Progenitor cell of endocrine pancreas (in vitro differentiated cells): ENCODE measurements at regions not wholly inside any gene's neighbourhood (a gene's known extent, or its start where the extent isn't known, plus 50 kb on each side); places are given as distances from the start of the nearest gene placed in this dataset.

ENCODE experiments used
- DNase-seq: peaks from one replicate; pipeline ENCODE4 v3.0.0; 2021; ENCODE audit warnings: low spot score; ENCODE audit not compliant: unreplicated experiment
- H3K27ac Mint-ChIP-seq: 2 replicates; pipeline ENCODE4 v1.8.0; 2021; ENCODE audit warnings: mild to moderate bottlenecking, moderate library complexity, mixed read lengths
- H3K27me3 Mint-ChIP-seq: 2 replicates; pipeline ENCODE4 v1.8.0; 2021; ENCODE audit warnings: mixed read lengths
- H3K36me3 Mint-ChIP-seq: 2 replicates; pipeline ENCODE4 v1.8.0; 2022; ENCODE audit warnings: mixed read lengths; ENCODE audit not compliant: insufficient read depth
- H3K4me1 Mint-ChIP-seq: 2 replicates; pipeline ENCODE4 v1.8.0; 2021; ENCODE audit warnings: low read depth, mixed read lengths
- H3K4me3 Mint-ChIP-seq: 2 replicates; pipeline ENCODE4 v1.8.0; 2021; ENCODE audit warnings: low read depth, mild to moderate bottlenecking, moderate library complexity, mixed read lengths
- H3K9me3 Mint-ChIP-seq: 2 replicates; pipeline ENCODE4 v1.8.0; 2021; ENCODE audit warnings: low read depth, mixed read lengths
- TF ChIP-seq, protein P1 (sequence below): fragments of 200-600 bp; sonication (generic); IDR thresholded peaks from one replicate; pipeline ENCODE4 v1.5.0; 2021; ENCODE audit warnings: antibody characterized with exemption, mild to moderate bottlenecking; ENCODE audit not compliant: unreplicated experiment

DNA sequence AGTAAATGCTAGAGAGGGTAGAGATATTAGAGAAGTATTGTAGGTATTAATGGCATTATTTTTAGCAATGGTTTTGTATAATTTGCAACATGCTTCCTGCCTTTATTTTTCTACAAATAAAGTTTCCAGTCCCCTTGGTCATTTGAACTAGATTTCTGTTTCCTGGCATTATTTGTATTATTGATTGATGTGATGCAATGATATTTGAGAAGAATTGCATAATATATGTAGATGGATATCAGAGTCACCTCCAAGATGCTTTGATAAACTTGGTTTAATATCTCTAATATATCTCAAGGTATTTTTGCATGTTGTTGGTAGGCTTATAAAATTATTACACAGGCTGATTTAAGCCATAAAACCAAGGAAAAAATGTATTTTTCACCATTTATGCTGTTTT lies 1054.5 kb downstream of the SLITRK1 start:
- no peak for DNase-seq
- Mint-ChIP-seq H3K27ac (no peak overlapping the region), H3K27me3 (no peaks in the 10 kb centered on the region)

DNA sequence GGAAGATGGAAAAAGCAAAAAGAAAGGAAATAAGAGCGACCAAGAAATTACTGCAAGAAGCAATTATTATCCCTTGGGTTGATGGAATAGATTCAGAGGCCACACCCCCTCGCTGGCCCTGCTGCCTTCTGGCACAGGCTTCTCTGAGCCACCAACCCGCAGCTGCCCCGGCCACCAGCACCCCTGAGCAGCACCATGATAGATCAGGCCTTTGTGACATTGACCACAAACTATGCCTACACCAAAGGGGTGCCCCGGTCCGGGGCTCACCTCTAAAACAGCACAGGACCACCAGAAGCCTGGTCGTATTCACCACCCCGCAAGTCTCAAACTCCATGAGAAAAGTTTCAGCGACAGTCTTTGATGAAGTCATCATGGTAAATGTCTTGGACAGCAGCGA lies 1059.3 kb downstream of the SLITRK1 start:
- no peak overlapping the region for H3K27ac Mint-ChIP-seq
- no peak for DNase-seq
- H3K4me1 Mint-ChIP-seq: no peaks in the 10 kb centered on the region
- H3K27me3 Mint-ChIP-seq: no peaks in the 10 kb centered on the region
- no peak overlapping the region for H3K4me3 Mint-ChIP-seq
- H3K9me3 Mint-ChIP-seq: peaks cover 4% of the 10 kb centered on the region
- no peaks in the 10 kb centered on the region for H3K36me3 Mint-ChIP-seq
- TF ChIP-seq, protein P1, sequence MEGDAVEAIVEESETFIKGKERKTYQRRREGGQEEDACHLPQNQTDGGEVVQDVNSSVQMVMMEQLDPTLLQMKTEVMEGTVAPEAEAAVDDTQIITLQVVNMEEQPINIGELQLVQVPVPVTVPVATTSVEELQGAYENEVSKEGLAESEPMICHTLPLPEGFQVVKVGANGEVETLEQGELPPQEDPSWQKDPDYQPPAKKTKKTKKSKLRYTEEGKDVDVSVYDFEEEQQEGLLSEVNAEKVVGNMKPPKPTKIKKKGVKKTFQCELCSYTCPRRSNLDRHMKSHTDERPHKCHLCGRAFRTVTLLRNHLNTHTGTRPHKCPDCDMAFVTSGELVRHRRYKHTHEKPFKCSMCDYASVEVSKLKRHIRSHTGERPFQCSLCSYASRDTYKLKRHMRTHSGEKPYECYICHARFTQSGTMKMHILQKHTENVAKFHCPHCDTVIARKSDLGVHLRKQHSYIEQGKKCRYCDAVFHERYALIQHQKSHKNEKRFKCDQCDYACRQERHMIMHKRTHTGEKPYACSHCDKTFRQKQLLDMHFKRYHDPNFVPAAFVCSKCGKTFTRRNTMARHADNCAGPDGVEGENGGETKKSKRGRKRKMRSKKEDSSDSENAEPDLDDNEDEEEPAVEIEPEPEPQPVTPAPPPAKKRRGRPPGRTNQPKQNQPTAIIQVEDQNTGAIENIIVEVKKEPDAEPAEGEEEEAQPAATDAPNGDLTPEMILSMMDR: no peak

More for the DNA sequence above, 1054.5 kb downstream of the SLITRK1 start:
- Mint-ChIP-seq H3K9me3 (no peaks in the 10 kb centered on the region), H3K4me3 (no peak overlapping the region), H3K4me1 (peaks cover 3% of the 10 kb centered on the region), H3K36me3 (no peaks in the 10 kb centered on the region)
- TF ChIP-seq, protein P1: no peak

DNA sequence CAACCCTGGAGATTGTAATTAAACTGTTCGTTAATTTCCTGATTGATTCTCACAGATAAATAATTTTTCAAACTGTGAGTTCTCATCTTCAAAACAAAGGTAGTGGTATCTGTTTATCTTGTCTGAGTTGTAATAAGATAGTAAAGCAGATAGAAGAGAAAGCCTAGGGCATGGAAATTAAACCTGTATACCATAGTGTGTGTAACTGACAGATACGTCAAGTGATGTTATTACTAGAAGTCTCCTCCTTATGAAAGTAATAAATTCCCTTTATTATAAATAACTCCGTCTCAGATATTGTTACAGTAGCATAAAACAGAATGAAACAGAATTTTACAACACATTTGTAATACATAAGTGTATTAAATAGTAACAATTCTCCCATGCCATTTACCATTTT lies 1065.1 kb downstream of the SLITRK1 start:
- H3K4me1 Mint-ChIP-seq: no peaks in the 10 kb centered on the region
- H3K36me3 Mint-ChIP-seq: no peaks in the 10 kb centered on the region
- peaks cover 9% of the 10 kb centered on the region for H3K9me3 Mint-ChIP-seq
- DNase-seq: no peak
- no peak overlapping the region for H3K27ac Mint-ChIP-seq
- H3K27me3 Mint-ChIP-seq: no peaks in the 10 kb centered on the region
- TF ChIP-seq, protein P1: no peak
- H3K4me3 Mint-ChIP-seq: no peak overlapping the region

DNA sequence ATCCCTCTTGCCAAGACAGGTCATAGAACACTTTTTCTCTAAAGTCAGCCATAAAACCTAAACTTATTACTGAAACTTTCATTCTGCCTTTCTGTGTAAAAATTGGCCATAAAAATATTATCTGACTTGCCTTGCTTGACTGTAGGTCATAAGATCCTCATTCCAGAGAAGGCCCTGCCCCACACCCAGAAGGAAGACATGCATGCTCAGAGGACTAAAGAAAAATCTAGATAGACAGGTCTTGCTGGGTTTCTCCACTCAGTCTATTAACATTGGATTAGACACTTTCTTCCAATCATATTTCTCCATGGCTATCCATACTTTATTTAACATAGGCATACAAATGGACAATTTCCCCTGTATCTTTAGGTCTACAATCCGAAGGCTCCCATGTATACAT lies 1066.5 kb downstream of the SLITRK1 start:
- Mint-ChIP-seq H3K27me3 (no peaks in the 10 kb centered on the region), H3K9me3 (peaks cover 13% of the 10 kb centered on the region), H3K36me3 (no peaks in the 10 kb centered on the region), H3K27ac (no peak overlapping the region), H3K4me1 (no peaks in the 10 kb centered on the region), H3K4me3 (no peak overlapping the region)
- no peak for DNase-seq
- TF ChIP-seq, protein P1: no peak

DNA sequence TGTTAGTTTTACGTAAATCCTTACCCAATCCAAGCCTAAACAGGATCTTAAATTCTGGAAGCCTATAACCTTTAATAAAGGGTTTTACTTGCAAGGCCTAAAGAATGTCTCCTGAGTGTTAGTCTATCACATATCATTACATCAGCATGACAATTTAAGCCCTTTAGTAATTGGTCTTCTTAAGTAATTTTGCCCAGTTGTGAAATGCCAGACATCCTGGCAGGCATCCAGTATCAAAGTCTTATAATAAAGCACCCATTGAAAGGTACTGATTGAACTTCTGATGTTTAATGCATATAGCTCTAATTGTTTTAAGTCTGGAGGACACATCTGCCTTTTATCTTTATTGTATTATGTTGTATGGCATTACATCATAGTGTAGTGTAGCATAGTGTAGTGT lies 1078.9 kb downstream of the SLITRK1 start:
- no peak for DNase-seq
- Mint-ChIP-seq H3K4me3 (no peak overlapping the region), H3K4me1 (no peaks in the 10 kb centered on the region), H3K27ac (no peak overlapping the region), H3K36me3 (no peaks in the 10 kb centered on the region), H3K27me3 (no peaks in the 10 kb centered on the region), H3K9me3 (peaks cover 4% of the 10 kb centered on the region)
- TF ChIP-seq, protein P1: no peak
